GM18907 (cell line): ENCODE measurements at regions not wholly inside any gene's neighbourhood (a gene's known extent, or its start where the extent isn't known, plus 50 kb on each side); places are given as distances from the start of the nearest gene placed in this dataset.
A peak's percentile ranks its signal among the peaks of the same experiment; 100 is the strongest.
"Not testable (repeated sequence)": the region's sequence is repeated elsewhere in the genome, so short reads cannot be mapped to it uniquely, and the experiment has no call there.

Source experiments
- ATAC-seq: cut with Tn5 transposase; IDR thresholded peaks from one replicate; pipeline ENCODE4 v1.9.1; 2021; ENCODE audit warnings: mild to moderate bottlenecking, moderate library complexity; ENCODE audit not compliant: unreplicated experiment

GRCh38 chr5:50343715-50344114 lies 97.4 kb downstream of the EMB start:
- ATAC-seq, result no peak

GRCh38 chr5:50340757-50341156 lies 100.3 kb downstream of the EMB start:
- ATAC-seq, result no peak

- not testable (repeated sequence) for ATAC-seq
Observed at GRCh38 chr5:50330633-50331032, 110.5 kb downstream of the EMB start.

DNA sequence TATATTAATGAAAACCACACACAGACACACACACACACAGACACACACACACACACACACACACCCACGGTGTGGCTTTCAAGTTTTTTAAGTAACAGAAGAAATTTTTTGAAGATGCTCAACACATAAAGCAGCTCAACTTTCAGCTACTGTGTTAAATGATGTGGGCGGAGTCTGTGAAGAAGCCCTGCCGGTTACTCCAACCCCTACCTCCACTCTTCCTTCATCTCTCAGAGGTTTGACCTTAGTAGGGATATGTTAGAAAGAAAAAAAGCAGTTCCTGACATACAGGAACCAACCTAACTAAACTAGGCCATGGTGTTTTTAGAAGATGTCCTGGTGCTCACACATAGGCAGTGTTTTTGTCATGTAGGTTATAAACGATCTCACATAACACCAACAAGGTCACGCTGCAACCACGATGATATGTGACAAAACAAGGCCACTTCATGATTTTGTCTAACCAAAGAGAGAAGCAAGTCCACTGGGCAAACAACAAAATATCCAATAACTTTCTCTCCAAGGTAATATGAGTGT lies 112.8 kb downstream of the EMB start:
- ATAC-seq, result no peak

- peak; percentile 48 for ATAC-seq
Observed at GRCh38 chr5:50325237-50325832, 115.8 kb downstream of the EMB start.

GRCh38 chr5:50320131-50320749 lies 120.8 kb downstream of the EMB start:
- ATAC-seq, result no peak

GRCh38 chr5:50318220-50318619 lies 122.9 kb downstream of the EMB start:
- no peak for ATAC-seq

DNA sequence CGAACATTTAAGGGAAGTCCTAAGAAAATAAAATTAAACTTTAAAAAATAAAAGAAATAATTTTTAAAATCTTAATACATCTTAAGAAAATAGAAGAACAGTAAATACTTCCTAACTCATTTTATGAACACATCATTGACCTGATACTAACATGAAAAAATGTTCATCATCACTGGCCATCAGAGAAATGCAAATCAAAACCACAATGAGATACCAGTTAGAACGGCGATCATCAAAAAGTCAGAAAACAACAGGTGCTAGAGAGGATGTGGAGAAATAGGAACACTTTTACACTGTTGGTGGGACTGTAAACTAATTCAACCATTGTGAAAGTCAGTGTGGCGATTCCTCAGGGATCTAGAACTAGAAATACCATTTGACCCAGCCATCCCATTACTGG lies 134.6 kb downstream of the EMB start:
- ATAC-seq, result peak; percentile 49

GRCh38 chr5:50302815-50303490 lies 138.1 kb downstream of the EMB start:
- ATAC-seq, result no peak

- ATAC-seq, result no peak
Observed at GRCh38 chr5:50301756-50302155, 139.3 kb downstream of the EMB start.

DNA sequence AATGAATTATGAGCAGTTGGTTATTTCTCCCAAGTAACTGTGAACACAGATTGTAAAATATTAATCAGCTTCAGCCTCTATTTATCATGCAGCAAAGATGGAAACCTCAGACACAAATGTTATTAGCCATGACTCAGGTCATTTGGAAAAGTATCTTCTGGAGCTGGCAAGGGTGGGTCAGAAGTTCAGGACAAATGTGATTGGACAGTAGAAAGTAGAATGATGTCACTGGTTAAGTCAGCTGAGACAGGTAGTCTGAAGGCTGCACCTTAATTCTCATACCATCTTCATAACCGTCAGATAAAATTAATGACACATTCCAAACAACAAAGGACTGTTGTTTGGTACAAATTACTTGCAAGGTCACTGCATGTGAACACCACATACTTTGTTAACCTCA lies 140.2 kb downstream of the EMB start:
- no peak for ATAC-seq

GRCh38 chr5:50299896-50300295 lies 141.2 kb downstream of the EMB start:
- no peak for ATAC-seq

GRCh38 chr5:50292735-50293394 lies 148.2 kb downstream of the EMB start:
- no peak for ATAC-seq

GRCh38 chr5:50280461-50280860 lies 160.6 kb downstream of the EMB start:
- not testable (repeated sequence) for ATAC-seq
